ENCODE measurements at regions not wholly inside any gene's neighbourhood (a gene's known extent, or its start where the extent isn't known, plus 50 kb on each side); places are given as distances from the start of the nearest gene placed in this dataset.

DNA sequence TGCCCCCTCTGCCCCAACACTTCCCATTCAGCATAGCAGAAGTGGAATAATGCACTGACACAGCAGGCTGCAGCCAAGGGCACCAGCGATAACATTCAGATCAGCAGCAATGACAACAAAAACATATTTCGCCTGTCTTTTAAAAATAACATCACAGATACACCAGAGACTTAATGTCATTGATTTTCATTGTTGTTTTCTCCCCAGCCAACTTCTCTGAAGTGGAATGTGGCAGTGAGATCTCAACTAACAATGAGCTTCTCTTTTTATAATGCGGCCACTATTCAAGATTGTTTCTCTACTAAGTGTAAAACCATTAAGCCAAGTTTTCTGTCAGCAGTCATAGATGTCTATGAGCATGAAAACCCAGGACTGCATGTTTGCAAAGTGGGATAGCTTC is 158.2 kb upstream of the TMEM229A start (continued):
- TF ChIP-seq, protein P1, sequence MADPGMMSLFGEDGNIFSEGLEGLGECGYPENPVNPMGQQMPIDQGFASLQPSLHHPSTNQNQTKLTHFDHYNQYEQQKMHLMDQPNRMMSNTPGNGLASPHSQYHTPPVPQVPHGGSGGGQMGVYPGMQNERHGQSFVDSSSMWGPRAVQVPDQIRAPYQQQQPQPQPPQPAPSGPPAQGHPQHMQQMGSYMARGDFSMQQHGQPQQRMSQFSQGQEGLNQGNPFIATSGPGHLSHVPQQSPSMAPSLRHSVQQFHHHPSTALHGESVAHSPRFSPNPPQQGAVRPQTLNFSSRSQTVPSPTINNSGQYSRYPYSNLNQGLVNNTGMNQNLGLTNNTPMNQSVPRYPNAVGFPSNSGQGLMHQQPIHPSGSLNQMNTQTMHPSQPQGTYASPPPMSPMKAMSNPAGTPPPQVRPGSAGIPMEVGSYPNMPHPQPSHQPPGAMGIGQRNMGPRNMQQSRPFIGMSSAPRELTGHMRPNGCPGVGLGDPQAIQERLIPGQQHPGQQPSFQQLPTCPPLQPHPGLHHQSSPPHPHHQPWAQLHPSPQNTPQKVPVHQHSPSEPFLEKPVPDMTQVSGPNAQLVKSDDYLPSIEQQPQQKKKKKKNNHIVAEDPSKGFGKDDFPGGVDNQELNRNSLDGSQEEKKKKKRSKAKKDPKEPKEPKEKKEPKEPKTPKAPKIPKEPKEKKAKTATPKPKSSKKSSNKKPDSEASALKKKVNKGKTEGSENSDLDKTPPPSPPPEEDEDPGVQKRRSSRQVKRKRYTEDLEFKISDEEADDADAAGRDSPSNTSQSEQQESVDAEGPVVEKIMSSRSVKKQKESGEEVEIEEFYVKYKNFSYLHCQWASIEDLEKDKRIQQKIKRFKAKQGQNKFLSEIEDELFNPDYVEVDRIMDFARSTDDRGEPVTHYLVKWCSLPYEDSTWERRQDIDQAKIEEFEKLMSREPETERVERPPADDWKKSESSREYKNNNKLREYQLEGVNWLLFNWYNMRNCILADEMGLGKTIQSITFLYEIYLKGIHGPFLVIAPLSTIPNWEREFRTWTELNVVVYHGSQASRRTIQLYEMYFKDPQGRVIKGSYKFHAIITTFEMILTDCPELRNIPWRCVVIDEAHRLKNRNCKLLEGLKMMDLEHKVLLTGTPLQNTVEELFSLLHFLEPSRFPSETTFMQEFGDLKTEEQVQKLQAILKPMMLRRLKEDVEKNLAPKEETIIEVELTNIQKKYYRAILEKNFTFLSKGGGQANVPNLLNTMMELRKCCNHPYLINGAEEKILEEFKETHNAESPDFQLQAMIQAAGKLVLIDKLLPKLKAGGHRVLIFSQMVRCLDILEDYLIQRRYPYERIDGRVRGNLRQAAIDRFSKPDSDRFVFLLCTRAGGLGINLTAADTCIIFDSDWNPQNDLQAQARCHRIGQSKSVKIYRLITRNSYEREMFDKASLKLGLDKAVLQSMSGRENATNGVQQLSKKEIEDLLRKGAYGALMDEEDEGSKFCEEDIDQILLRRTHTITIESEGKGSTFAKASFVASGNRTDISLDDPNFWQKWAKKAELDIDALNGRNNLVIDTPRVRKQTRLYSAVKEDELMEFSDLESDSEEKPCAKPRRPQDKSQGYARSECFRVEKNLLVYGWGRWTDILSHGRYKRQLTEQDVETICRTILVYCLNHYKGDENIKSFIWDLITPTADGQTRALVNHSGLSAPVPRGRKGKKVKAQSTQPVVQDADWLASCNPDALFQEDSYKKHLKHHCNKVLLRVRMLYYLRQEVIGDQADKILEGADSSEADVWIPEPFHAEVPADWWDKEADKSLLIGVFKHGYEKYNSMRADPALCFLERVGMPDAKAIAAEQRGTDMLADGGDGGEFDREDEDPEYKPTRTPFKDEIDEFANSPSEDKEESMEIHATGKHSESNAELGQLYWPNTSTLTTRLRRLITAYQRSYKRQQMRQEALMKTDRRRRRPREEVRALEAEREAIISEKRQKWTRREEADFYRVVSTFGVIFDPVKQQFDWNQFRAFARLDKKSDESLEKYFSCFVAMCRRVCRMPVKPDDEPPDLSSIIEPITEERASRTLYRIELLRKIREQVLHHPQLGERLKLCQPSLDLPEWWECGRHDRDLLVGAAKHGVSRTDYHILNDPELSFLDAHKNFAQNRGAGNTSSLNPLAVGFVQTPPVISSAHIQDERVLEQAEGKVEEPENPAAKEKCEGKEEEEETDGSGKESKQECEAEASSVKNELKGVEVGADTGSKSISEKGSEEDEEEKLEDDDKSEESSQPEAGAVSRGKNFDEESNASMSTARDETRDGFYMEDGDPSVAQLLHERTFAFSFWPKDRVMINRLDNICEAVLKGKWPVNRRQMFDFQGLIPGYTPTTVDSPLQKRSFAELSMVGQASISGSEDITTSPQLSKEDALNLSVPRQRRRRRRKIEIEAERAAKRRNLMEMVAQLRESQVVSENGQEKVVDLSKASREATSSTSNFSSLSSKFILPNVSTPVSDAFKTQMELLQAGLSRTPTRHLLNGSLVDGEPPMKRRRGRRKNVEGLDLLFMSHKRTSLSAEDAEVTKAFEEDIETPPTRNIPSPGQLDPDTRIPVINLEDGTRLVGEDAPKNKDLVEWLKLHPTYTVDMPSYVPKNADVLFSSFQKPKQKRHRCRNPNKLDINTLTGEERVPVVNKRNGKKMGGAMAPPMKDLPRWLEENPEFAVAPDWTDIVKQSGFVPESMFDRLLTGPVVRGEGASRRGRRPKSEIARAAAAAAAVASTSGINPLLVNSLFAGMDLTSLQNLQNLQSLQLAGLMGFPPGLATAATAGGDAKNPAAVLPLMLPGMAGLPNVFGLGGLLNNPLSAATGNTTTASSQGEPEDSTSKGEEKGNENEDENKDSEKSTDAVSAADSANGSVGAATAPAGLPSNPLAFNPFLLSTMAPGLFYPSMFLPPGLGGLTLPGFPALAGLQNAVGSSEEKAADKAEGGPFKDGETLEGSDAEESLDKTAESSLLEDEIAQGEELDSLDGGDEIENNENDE (IDR thresholded peaks at IDR 0.05; ENCODE audit: insufficient replicate concordance, low read length), result no peak
- TF ChIP-seq BCL11A (IDR thresholded peaks at IDR 0.05; ENCODE audit: low read depth in 2 of 2, low read length in 2 of 2), result no peak
- TF ChIP-seq TEAD4 (IDR thresholded peaks at IDR 0.05; ENCODE audit: low read depth, low read length), result no peak
- TF ChIP-seq GABPA (IDR thresholded peaks at IDR 0.05; ENCODE audit: borderline replicate concordance, insufficient read depth, low read length), result no peak
- TF ChIP-seq, protein P2, sequence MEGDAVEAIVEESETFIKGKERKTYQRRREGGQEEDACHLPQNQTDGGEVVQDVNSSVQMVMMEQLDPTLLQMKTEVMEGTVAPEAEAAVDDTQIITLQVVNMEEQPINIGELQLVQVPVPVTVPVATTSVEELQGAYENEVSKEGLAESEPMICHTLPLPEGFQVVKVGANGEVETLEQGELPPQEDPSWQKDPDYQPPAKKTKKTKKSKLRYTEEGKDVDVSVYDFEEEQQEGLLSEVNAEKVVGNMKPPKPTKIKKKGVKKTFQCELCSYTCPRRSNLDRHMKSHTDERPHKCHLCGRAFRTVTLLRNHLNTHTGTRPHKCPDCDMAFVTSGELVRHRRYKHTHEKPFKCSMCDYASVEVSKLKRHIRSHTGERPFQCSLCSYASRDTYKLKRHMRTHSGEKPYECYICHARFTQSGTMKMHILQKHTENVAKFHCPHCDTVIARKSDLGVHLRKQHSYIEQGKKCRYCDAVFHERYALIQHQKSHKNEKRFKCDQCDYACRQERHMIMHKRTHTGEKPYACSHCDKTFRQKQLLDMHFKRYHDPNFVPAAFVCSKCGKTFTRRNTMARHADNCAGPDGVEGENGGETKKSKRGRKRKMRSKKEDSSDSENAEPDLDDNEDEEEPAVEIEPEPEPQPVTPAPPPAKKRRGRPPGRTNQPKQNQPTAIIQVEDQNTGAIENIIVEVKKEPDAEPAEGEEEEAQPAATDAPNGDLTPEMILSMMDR (IDR thresholded peaks at IDR 0.05; ENCODE audit: control extremely low read depth in 1 of 3, insufficient read depth in 1 of 3, low read depth in 1 of 3, low read length in 3 of 3), result no peak
- no peak for TF ChIP-seq POLR2AphosphoS5 (IDR thresholded peaks at IDR 0.05; ENCODE audit: low read depth, low read length)
- no peak for TF ChIP-seq CBX8 (IDR thresholded peaks at IDR 0.05; ENCODE audit: borderline replicate concordance, low read depth, low read length)
